Thymus (tissue), 11 donors: ENCODE measurements at regions not wholly inside any gene's neighbourhood (a gene's known extent, or its start where the extent isn't known, plus 50 kb on each side); places are given as distances from the start of the nearest gene placed in this dataset.

ENCODE experiments used
- DNase-seq, 9 donors: peaks; one replicate each; pipeline ENCODE4 v3.0.0-alpha.2; 2013; ENCODE audit warnings: low spot score in 9 of 9, low read depth in 6 of 9, missing footprints in 1 of 9
- H3K27ac ChIP-seq, 2 donors: one replicate each; pipeline ENCODE4 v1.5.1; 2013; ENCODE audit warnings: control low read depth in 1 of 2, low read depth in 1 of 2, low read length in 1 of 2, mild to moderate bottlenecking in 1 of 2, moderate library complexity in 1 of 2
- H3K27me3 ChIP-seq, 2 donors: one replicate each; pipeline ENCODE4 v1.5.1; 2013; ENCODE audit warnings: low read length in 1 of 2; ENCODE audit not compliant: control insufficient read depth in 2 of 2, insufficient read depth in 1 of 2
- H3K36me3 ChIP-seq, 2 donors: one replicate each; pipeline ENCODE4 v1.5.1; 2013; ENCODE audit warnings: low read length in 1 of 2, mild to moderate bottlenecking in 1 of 2, moderate library complexity in 1 of 2; ENCODE audit not compliant: control insufficient read depth in 2 of 2, insufficient read depth in 2 of 2
- H3K4me1 ChIP-seq, 2 donors: one replicate each; pipeline ENCODE4 v1.5.1; 2013; ENCODE audit warnings: low read length in 2 of 2; ENCODE audit not compliant: control insufficient read depth in 2 of 2, insufficient read depth in 2 of 2
- H3K4me3 ChIP-seq, 2 donors: one replicate each; pipeline ENCODE4 v1.5.1; 2013; ENCODE audit warnings: low read length in 2 of 2, control low read depth in 1 of 2, mild to moderate bottlenecking in 1 of 2
- H3K9me3 ChIP-seq, 2 donors: one replicate each; pipeline ENCODE4 v1.5.1; 2013; ENCODE audit warnings: low read length in 1 of 2, mild to moderate bottlenecking in 1 of 2; ENCODE audit not compliant: control insufficient read depth in 2 of 2, insufficient read depth in 1 of 2
- WGBS: extraction: QIAGEN DNeasy Blood & Tissue Kit; methylation state at CpG from one replicate; pipeline ENCODE4 v1.1.7; 2013; 5-methylcytosine and 5-hydroxymethylcytosine counted together
- donor health status: healthy.

- H3K4me1 ChIP-seq = no peaks in the 10 kb centered on the region
- H3K27me3 ChIP-seq = no peaks in the 10 kb centered on the region
- no peak for DNase-seq
- no peaks in the 10 kb centered on the region for H3K36me3 ChIP-seq
- 36% methylated on average over 1 of the region's 1 CpG for WGBS
- no peaks in the 10 kb centered on the region for H3K9me3 ChIP-seq
- H3K27ac ChIP-seq = no peak overlapping the region
- H3K4me3 ChIP-seq = no peak overlapping the region
Measured at GRCh38 chr3:94251566-94251965, 188.7 kb downstream of the NSUN3 start.

GRCh38 chr3:94252316-94252715 is 189.5 kb downstream of the NSUN3 start:
- 93% methylated on average over 1 of the region's 1 CpG for WGBS
- Histone ChIP-seq H3K36me3 (no peaks in the 10 kb centered on the region), H3K4me3 (no peak overlapping the region), H3K27ac (no peak overlapping the region), H3K4me1 (no peaks in the 10 kb centered on the region), H3K9me3 (no peaks in the 10 kb centered on the region), H3K27me3 (no peaks in the 10 kb centered on the region)
- no peak for DNase-seq

- WGBS = 93% methylated on average over 5 of the region's 5 CpGs
- H3K27ac ChIP-seq = no peak overlapping the region
Measured at GRCh38 chr3:94256888-94257813, 194.3 kb downstream of the NSUN3 start.

GRCh38 chr3:94258851-94259250 is 196.0 kb downstream of the NSUN3 start:
- H3K4me1 ChIP-seq = no peaks in the 10 kb centered on the region
- H3K4me3 ChIP-seq = no peak overlapping the region
- no peak overlapping the region for H3K27ac ChIP-seq
- no peaks in the 10 kb centered on the region for H3K9me3 ChIP-seq
- no peaks in the 10 kb centered on the region for H3K27me3 ChIP-seq
- H3K36me3 ChIP-seq = no peaks in the 10 kb centered on the region
- DNase-seq = no peak

More at GRCh38 chr3:94256888-94257813, 194.3 kb downstream of the NSUN3 start:
- no peak for DNase-seq
- Histone ChIP-seq H3K27me3 (no peaks in the 10 kb centered on the region), H3K4me3 (no peak overlapping the region), H3K4me1 (no peaks in the 10 kb centered on the region), H3K36me3 (no peaks in the 10 kb centered on the region), H3K9me3 (no peaks in the 10 kb centered on the region)

GRCh38 chr3:94259291-94259690 is 196.4 kb downstream of the NSUN3 start:
- no peaks in the 10 kb centered on the region for H3K36me3 ChIP-seq
- no peaks in the 10 kb centered on the region for H3K9me3 ChIP-seq
- WGBS = 92% methylated on average over 1 of the region's 1 CpG
- H3K27me3 ChIP-seq = no peaks in the 10 kb centered on the region
- DNase-seq = no peak
- no peak overlapping the region for H3K4me3 ChIP-seq
- H3K27ac ChIP-seq = no peak overlapping the region
- no peaks in the 10 kb centered on the region for H3K4me1 ChIP-seq

- Histone ChIP-seq H3K4me3 (no peak overlapping the region), H3K27me3 (no peaks in the 10 kb centered on the region), H3K9me3 (no peaks in the 10 kb centered on the region), H3K36me3 (no peaks in the 10 kb centered on the region), H3K27ac (no peak overlapping the region), H3K4me1 (no peaks in the 10 kb centered on the region)
- WGBS = 95% methylated on average over 2 of the region's 2 CpGs
- DNase-seq = no peak
Measured at GRCh38 chr3:94269763-94270162, 206.9 kb downstream of the NSUN3 start.

- no peak overlapping the region for H3K4me3 ChIP-seq
- H3K27me3 ChIP-seq = no peaks in the 10 kb centered on the region
- H3K4me1 ChIP-seq = no peaks in the 10 kb centered on the region
- H3K36me3 ChIP-seq = no peaks in the 10 kb centered on the region
- no peaks in the 10 kb centered on the region for H3K9me3 ChIP-seq
- 98% methylated on average over 1 of the region's 1 CpG for whole genome bisulfite sequencing
- no peak for DNase-seq
- H3K27ac ChIP-seq = no peak overlapping the region
Measured at GRCh38 chr3:94272016-94272415, 209.2 kb downstream of the NSUN3 start.

GRCh38 chr3:94280958-94281357 is 218.1 kb downstream of the NSUN3 start:
- no peak for DNase-seq
- H3K4me3 ChIP-seq = no peak overlapping the region
- H3K36me3 ChIP-seq = no peaks in the 10 kb centered on the region
- H3K27ac ChIP-seq = no peak overlapping the region
- no peaks in the 10 kb centered on the region for H3K9me3 ChIP-seq
- H3K4me1 ChIP-seq = no peaks in the 10 kb centered on the region
- no peaks in the 10 kb centered on the region for H3K27me3 ChIP-seq
- WGBS = 94% methylated on average over 4 of the region's 4 CpGs

- H3K4me1 ChIP-seq = no peaks in the 10 kb centered on the region
Measured at GRCh38 chr3:94285872-94286271, 223.0 kb downstream of the NSUN3 start.

More at GRCh38 chr3:94285872-94286271, 223.0 kb downstream of the NSUN3 start:
- Histone ChIP-seq H3K27me3 (no peaks in the 10 kb centered on the region), H3K36me3 (no peaks in the 10 kb centered on the region), H3K27ac (no peak overlapping the region), H3K9me3 (no peaks in the 10 kb centered on the region), H3K4me3 (no peak overlapping the region)
- DNase-seq = no peak
